Muscle layer of duodenum (tissue), 2 donors: ENCODE measurements at regions not wholly inside any gene's neighbourhood (a gene's known extent, or its start where the extent isn't known, plus 50 kb on each side); places are given as distances from the start of the nearest gene placed in this dataset.

Experiments
- H3K27ac ChIP-seq: one replicate; pipeline ENCODE4 v1.7.0; 2013; ENCODE audit warnings: mild to moderate bottlenecking, low read length
- H3K27me3 ChIP-seq: one replicate; pipeline ENCODE4 v1.7.0; 2013; ENCODE audit warnings: low read depth, mild to moderate bottlenecking, control low read depth, low read length
- H3K36me3 ChIP-seq, 2 donors: one replicate each; pipeline ENCODE4 v1.7.0; 2013; ENCODE audit warnings: low read length in 2 of 2, control low read depth in 1 of 2, mild to moderate bottlenecking in 1 of 2; ENCODE audit not compliant: insufficient read depth in 2 of 2, control insufficient read depth in 1 of 2
- H3K4me1 ChIP-seq, 2 donors: one replicate each; pipeline ENCODE4 v1.7.0; 2013; ENCODE audit warnings: low read length in 2 of 2, mild to moderate bottlenecking in 2 of 2, control low read depth in 1 of 2, moderate library complexity in 1 of 2; ENCODE audit not compliant: insufficient read depth in 2 of 2, control insufficient read depth in 1 of 2
- H3K4me3 ChIP-seq, 2 donors: one replicate each; pipeline ENCODE4 v1.7.0; 2013; ENCODE audit warnings: low read length in 2 of 2, low read depth in 1 of 2, mild to moderate bottlenecking in 1 of 2
- H3K9me3 ChIP-seq, 2 donors: one replicate each; pipeline ENCODE4 v1.7.0; 2013; ENCODE audit warnings: low read length in 2 of 2, control low read depth in 1 of 2, mild to moderate bottlenecking in 1 of 2; ENCODE audit not compliant: control insufficient read depth in 1 of 2
- donor health status: healthy.

- Histone ChIP-seq H3K4me3 (no peak overlapping the region), H3K27ac (no peak overlapping the region), H3K9me3 (no peaks in the 10 kb centered on the region), H3K27me3 (no peaks in the 10 kb centered on the region), H3K4me1 (no peaks in the 10 kb centered on the region), H3K36me3 (no peaks in the 10 kb centered on the region)
Measured at GRCh38 chr14:62076825-62077605, 314.8 kb downstream of the SNAPC1 start.

- H3K4me3 ChIP-seq, result no peak overlapping the region
- no peak overlapping the region for H3K27ac ChIP-seq
- no peaks in the 10 kb centered on the region for H3K4me1 ChIP-seq
- H3K27me3 ChIP-seq, result no peaks in the 10 kb centered on the region
- no peaks in the 10 kb centered on the region for H3K9me3 ChIP-seq
- H3K36me3 ChIP-seq, result no peaks in the 10 kb centered on the region
Measured at GRCh38 chr14:62077676-62078261, 315.5 kb downstream of the SNAPC1 start.

- Histone ChIP-seq H3K27ac (no peak overlapping the region), H3K4me3 (no peak overlapping the region), H3K4me1 (no peaks in the 10 kb centered on the region), H3K9me3 (no peaks in the 10 kb centered on the region), H3K36me3 (no peaks in the 10 kb centered on the region), H3K27me3 (no peaks in the 10 kb centered on the region)
Measured at GRCh38 chr14:62079038-62079437, 316.8 kb downstream of the SNAPC1 start.

GRCh38 chr14:62081012-62081612 lies 318.9 kb downstream of the SNAPC1 start:
- Histone ChIP-seq H3K36me3 (no peaks in the 10 kb centered on the region), H3K9me3 (peaks cover 2 to 4% of the 10 kb centered on the region in 2 donors), H3K27ac (no peak overlapping the region), H3K27me3 (no peaks in the 10 kb centered on the region), H3K4me3 (no peak overlapping the region), H3K4me1 (no peaks in the 10 kb centered on the region)

- H3K27me3 ChIP-seq, result no peaks in the 10 kb centered on the region
- no peaks in the 10 kb centered on the region for H3K36me3 ChIP-seq
- no peak overlapping the region for H3K4me3 ChIP-seq
- H3K4me1 ChIP-seq, result no peaks in the 10 kb centered on the region
- peaks cover 2 to 4% of the 10 kb centered on the region in 2 donors for H3K9me3 ChIP-seq
- no peak overlapping the region for H3K27ac ChIP-seq
Measured at GRCh38 chr14:62081951-62082350, 319.7 kb downstream of the SNAPC1 start.

GRCh38 chr14:62082779-62083178 lies 320.6 kb downstream of the SNAPC1 start:
- no peaks in the 10 kb centered on the region for H3K27me3 ChIP-seq
- H3K36me3 ChIP-seq, result no peaks in the 10 kb centered on the region
- no peak overlapping the region for H3K4me3 ChIP-seq
- no peaks in the 10 kb centered on the region for H3K4me1 ChIP-seq
- H3K9me3 ChIP-seq, result peaks cover 2 to 4% of the 10 kb centered on the region in 2 donors
- H3K27ac ChIP-seq, result no peak overlapping the region

- peaks cover 2 to 4% of the 10 kb centered on the region in 2 donors for H3K9me3 ChIP-seq
- H3K4me1 ChIP-seq, result no peaks in the 10 kb centered on the region
- no peaks in the 10 kb centered on the region for H3K36me3 ChIP-seq
- H3K27me3 ChIP-seq, result no peaks in the 10 kb centered on the region
- no peak overlapping the region for H3K27ac ChIP-seq
- no peak overlapping the region for H3K4me3 ChIP-seq
Measured at GRCh38 chr14:62084020-62084419, 321.8 kb downstream of the SNAPC1 start.

GRCh38 chr14:62087191-62087590 lies 325.0 kb downstream of the SNAPC1 start:
- peaks cover 2 to 4% of the 10 kb centered on the region in 2 donors for H3K9me3 ChIP-seq
- no peak overlapping the region for H3K27ac ChIP-seq
- no peaks in the 10 kb centered on the region for H3K4me1 ChIP-seq
- no peaks in the 10 kb centered on the region for H3K36me3 ChIP-seq
- no peak overlapping the region for H3K4me3 ChIP-seq
- H3K27me3 ChIP-seq, result no peaks in the 10 kb centered on the region

GRCh38 chr14:62093736-62094135 lies 331.5 kb downstream of the SNAPC1 start:
- H3K4me1 ChIP-seq, result no peaks in the 10 kb centered on the region
- no peaks in the 10 kb centered on the region for H3K9me3 ChIP-seq
- H3K27ac ChIP-seq, result no peak overlapping the region
- no peaks in the 10 kb centered on the region for H3K36me3 ChIP-seq
- no peaks in the 10 kb centered on the region for H3K27me3 ChIP-seq
- no peak overlapping the region for H3K4me3 ChIP-seq

GRCh38 chr14:62097072-62097471 lies 334.9 kb downstream of the SNAPC1 start:
- Histone ChIP-seq H3K9me3 (no peaks in the 10 kb centered on the region), H3K4me3 (no peak overlapping the region), H3K27ac (no peak overlapping the region), H3K4me1 (no peaks in the 10 kb centered on the region), H3K36me3 (no peaks in the 10 kb centered on the region), H3K27me3 (no peaks in the 10 kb centered on the region)

- no peaks in the 10 kb centered on the region for H3K36me3 ChIP-seq
- no peak overlapping the region for H3K4me3 ChIP-seq
- no peaks in the 10 kb centered on the region for H3K9me3 ChIP-seq
- H3K27ac ChIP-seq, result no peak overlapping the region
- no peaks in the 10 kb centered on the region for H3K4me1 ChIP-seq
- H3K27me3 ChIP-seq, result no peaks in the 10 kb centered on the region
Measured at GRCh38 chr14:62097824-62098223, 335.6 kb downstream of the SNAPC1 start.
